DMS79 treated with DMSO at 0.1 percent for 48 hours (cell line): ENCODE measurements at regions not wholly inside any gene's neighbourhood (a gene's known extent, or its start where the extent isn't known, plus 50 kb on each side); places are given as distances from the start of the nearest gene placed in this dataset.

ENCODE experiments used
- DNase-seq: peaks from one replicate; lab custom pipeline; 2025; lab: John Stamatoyannopoulos, UW

- no peak for DNase-seq
Measured at GRCh38 chr2:45068571-45069140, 59.4 kb upstream of the SIX2 start.

GRCh38 chr2:45067859-45068570 is 58.8 kb upstream of the SIX2 start:
- DNase-seq, result no peak
